GM21515 (cell line): ENCODE measurements at regions not wholly inside any gene's neighbourhood (a gene's known extent, or its start where the extent isn't known, plus 50 kb on each side); places are given as distances from the start of the nearest gene placed in this dataset.
"Not testable (repeated sequence)": the region's sequence is repeated elsewhere in the genome, so short reads cannot be mapped to it uniquely, and the experiment has no call there.

Experiments
- ATAC-seq: cut with Tn5 transposase; IDR thresholded peaks from one replicate; pipeline ENCODE4 v1.9.1; 2021; ENCODE audit not compliant: unreplicated experiment

- no peak for ATAC-seq
Measured at GRCh38 chr10:78599122-78599853, 469.5 kb upstream of the ZMIZ1 start.

GRCh38 chr10:78600121-78600665 is 468.6 kb upstream of the ZMIZ1 start:
- ATAC-seq, result no peak

GRCh38 chr10:78600740-78601139 is 468.0 kb upstream of the ZMIZ1 start:
- no peak for ATAC-seq

- no peak for ATAC-seq
Measured at GRCh38 chr10:78602201-78602932, 466.4 kb upstream of the ZMIZ1 start.

- ATAC-seq, result no peak
Measured at GRCh38 chr10:78604286-78604685, 464.5 kb upstream of the ZMIZ1 start.

- no peak for ATAC-seq
Measured at GRCh38 chr10:78604721-78605120, 464.0 kb upstream of the ZMIZ1 start.

- no peak for ATAC-seq
Measured at GRCh38 chr10:78605800-78606350, 462.9 kb upstream of the ZMIZ1 start.

GRCh38 chr10:78606766-78607165 is 462.0 kb upstream of the ZMIZ1 start:
- not testable (repeated sequence) for ATAC-seq

- ATAC-seq, result no peak
Measured at GRCh38 chr10:78609976-78610375, 458.8 kb upstream of the ZMIZ1 start.

GRCh38 chr10:78613132-78613531 is 455.6 kb upstream of the ZMIZ1 start:
- no peak for ATAC-seq

- no peak for ATAC-seq
Measured at GRCh38 chr10:78614267-78614666, 454.5 kb upstream of the ZMIZ1 start.

GRCh38 chr10:78614744-78615143 is 454.0 kb upstream of the ZMIZ1 start:
- no peak for ATAC-seq

- ATAC-seq, result no peak
Measured at GRCh38 chr10:78616125-78616695, 452.6 kb upstream of the ZMIZ1 start.

GRCh38 chr10:78617115-78617514 is 451.7 kb upstream of the ZMIZ1 start:
- ATAC-seq, result no peak

GRCh38 chr10:78617631-78618030 is 451.1 kb upstream of the ZMIZ1 start:
- ATAC-seq, result no peak

GRCh38 chr10:78618050-78618449 is 450.7 kb upstream of the ZMIZ1 start:
- ATAC-seq, result no peak

- ATAC-seq, result no peak
Measured at GRCh38 chr10:78619115-78619851, 449.5 kb upstream of the ZMIZ1 start.

GRCh38 chr10:78619896-78620295 is 448.9 kb upstream of the ZMIZ1 start:
- ATAC-seq, result no peak

- no peak for ATAC-seq
Measured at GRCh38 chr10:78620985-78621799, 447.6 kb upstream of the ZMIZ1 start.

- ATAC-seq, result no peak
Measured at GRCh38 chr10:78623578-78624215, 445.1 kb upstream of the ZMIZ1 start.
